ENCODE measurements at regions not wholly inside any gene's neighbourhood (a gene's known extent, or its start where the extent isn't known, plus 50 kb on each side); places are given as distances from the start of the nearest gene placed in this dataset.

DNA sequence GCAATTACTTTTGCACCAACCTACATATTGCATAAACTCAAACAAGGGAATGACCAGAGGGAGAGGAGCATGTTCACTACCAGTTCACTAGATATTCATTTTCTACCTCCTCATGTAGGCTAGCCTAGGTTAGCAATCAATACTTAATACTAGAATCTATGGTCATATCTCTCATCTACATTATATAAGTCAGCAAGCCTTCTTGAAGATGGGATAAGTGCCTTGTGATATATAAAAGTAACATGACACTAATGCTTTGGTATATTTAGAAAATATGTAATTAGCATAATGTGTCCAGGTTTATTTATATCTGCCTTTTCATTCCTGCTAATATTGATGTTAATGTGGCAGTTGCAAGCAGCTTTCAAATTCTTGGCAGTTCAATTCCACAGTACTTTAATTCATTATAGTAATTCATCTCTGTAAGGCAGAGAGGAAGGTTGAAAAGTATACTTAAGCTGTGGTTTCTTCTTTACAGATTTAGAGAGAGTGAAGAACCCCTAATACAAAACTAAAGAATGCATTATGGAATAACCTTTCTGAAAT is 1613.2 kb upstream of the ACO1 start:
- intact Hi-C loops (cut with micrococcal nuclease) = no loop called here
- Histone ChIP-seq H3K4me2 (ENCODE audit: insufficient read depth, low read length) (no peak overlapping the region), H3K79me2 (ENCODE audit: control insufficient read depth, insufficient read depth, low read length) (no peaks in the 10 kb centered on the region), H3K4me3 (no peak overlapping the region), H2AFZ (ENCODE audit: low read depth, low read length) (no peak overlapping the region), H3K27me3 (ENCODE audit: control insufficient read depth in 2 of 2, insufficient read depth in 2 of 2, low read length in 2 of 2) (no peaks in the 10 kb centered on the region), H3K9ac (ENCODE audit: insufficient read depth in 1 of 2, low read depth in 2 of 2, low read length in 2 of 2) (no peak overlapping the region), H3K9me3 (replicated peaks; ENCODE audit: control insufficient read depth, insufficient read depth, low read depth, low read length) (no peaks in the 10 kb centered on the region), H3K4me1 (replicated peaks in 1 of 2; ENCODE audit: control insufficient read depth in 2 of 2, insufficient read depth in 2 of 2, low read length in 2 of 2) (no peaks in the 10 kb centered on the region), H3K9me1 (ENCODE audit: control insufficient read depth, insufficient read depth, low read length) (no peaks in the 10 kb centered on the region), H4K20me1 (replicated peaks; ENCODE audit: control insufficient read depth, insufficient read depth, low read length) (no peaks in the 10 kb centered on the region), H3K36me3 (ENCODE audit: control insufficient read depth, insufficient read depth, low read length) (no peaks in the 10 kb centered on the region), H3K27ac (ENCODE audit: extremely low read depth, low read depth, low read length) (no peak overlapping the region)
- ChIA-PET POLR2A (no interaction called here), CTCF (ENCODE audit: low intra/inter-chr PET ratio) (no interaction called here)
- ATAC-seq = no peak
- no peak for FAIRE-seq
- no peak for DNase-seq (ENCODE audit: extremely low read depth in 1 of 4, low spot score in 3 of 4)
- in situ Hi-C loops (cut with MboI) = no loop called here
- no TSS peak for BruUV-seq (replicated peaks)
- TF ChIP-seq SETDB1 (IDR thresholded peaks at IDR 0.05; ENCODE audit: low read length) (no peak), ZNF408 (CRISPR knock-in tag; IDR thresholded peaks at IDR 0.05; ENCODE audit: low read depth) (no peak), MIER1 (IDR thresholded peaks at IDR 0.05; ENCODE audit: low read depth) (no peak), ZNF780A (CRISPR knock-in tag; IDR thresholded peaks at IDR 0.05) (no peak), TBP (optimal IDR thresholded peaks at IDR 0.05; ENCODE audit: low read depth, low read length) (no peak), ZBTB8A (IDR thresholded peaks at IDR 0.05; ENCODE audit: partially characterized antibody) (no peak), EGR1 (conservative IDR thresholded peaks at IDR 0.05) (no peak), GABPB2 (CRISPR knock-in tag; conservative IDR thresholded peaks at IDR 0.05) (no peak), ZNF197 (CRISPR knock-in tag; IDR thresholded peaks at IDR 0.05; ENCODE audit: low read depth) (no peak)
- TF ChIP-seq, protein P1, sequence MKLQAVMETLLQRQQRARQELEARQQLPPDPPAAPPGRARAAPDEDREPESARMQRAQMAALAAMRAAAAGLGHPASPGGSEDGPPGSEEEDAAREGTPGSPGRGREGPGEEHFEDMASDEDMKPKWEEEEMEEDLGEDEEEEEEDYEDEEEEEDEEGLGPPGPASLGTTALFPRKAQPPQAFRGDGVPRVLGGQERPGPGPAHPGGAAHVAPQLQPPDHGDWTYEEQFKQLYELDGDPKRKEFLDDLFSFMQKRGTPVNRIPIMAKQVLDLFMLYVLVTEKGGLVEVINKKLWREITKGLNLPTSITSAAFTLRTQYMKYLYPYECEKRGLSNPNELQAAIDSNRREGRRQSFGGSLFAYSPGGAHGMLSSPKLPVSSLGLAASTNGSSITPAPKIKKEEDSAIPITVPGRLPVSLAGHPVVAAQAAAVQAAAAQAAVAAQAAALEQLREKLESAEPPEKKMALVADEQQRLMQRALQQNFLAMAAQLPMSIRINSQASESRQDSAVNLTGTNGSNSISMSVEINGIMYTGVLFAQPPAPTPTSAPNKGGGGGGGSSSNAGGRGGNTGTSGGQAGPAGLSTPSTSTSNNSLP (IDR thresholded peaks at IDR 0.05; ENCODE audit: borderline replicate concordance, low read depth, low read length) = no peak
- TF ChIP-seq, protein P2, sequence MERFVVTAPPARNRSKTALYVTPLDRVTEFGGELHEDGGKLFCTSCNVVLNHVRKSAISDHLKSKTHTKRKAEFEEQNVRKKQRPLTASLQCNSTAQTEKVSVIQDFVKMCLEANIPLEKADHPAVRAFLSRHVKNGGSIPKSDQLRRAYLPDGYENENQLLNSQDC (CRISPR knock-in tag; IDR thresholded peaks at IDR 0.05) = no peak
- TF ChIP-seq, protein P3, sequence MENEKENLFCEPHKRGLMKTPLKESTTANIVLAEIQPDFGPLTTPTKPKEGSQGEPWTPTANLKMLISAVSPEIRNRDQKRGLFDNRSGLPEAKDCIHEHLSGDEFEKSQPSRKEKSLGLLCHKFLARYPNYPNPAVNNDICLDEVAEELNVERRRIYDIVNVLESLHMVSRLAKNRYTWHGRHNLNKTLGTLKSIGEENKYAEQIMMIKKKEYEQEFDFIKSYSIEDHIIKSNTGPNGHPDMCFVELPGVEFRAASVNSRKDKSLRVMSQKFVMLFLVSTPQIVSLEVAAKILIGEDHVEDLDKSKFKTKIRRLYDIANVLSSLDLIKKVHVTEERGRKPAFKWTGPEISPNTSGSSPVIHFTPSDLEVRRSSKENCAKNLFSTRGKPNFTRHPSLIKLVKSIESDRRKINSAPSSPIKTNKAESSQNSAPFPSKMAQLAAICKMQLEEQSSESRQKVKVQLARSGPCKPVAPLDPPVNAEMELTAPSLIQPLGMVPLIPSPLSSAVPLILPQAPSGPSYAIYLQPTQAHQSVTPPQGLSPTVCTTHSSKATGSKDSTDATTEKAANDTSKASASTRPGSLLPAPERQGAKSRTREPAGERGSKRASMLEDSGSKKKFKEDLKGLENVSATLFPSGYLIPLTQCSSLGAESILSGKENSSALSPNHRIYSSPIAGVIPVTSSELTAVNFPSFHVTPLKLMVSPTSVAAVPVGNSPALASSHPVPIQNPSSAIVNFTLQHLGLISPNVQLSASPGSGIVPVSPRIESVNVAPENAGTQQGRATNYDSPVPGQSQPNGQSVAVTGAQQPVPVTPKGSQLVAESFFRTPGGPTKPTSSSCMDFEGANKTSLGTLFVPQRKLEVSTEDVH (IDR thresholded peaks at IDR 0.05; ENCODE audit: low read depth, partially characterized antibody) = no peak
- TF ChIP-seq, protein P4, sequence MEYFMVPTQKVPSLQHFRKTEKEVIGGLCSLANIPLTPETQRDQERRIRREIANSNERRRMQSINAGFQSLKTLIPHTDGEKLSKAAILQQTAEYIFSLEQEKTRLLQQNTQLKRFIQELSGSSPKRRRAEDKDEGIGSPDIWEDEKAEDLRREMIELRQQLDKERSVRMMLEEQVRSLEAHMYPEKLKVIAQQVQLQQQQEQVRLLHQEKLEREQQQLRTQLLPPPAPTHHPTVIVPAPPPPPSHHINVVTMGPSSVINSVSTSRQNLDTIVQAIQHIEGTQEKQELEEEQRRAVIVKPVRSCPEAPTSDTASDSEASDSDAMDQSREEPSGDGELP (CRISPR knock-in tag; IDR thresholded peaks at IDR 0.05; ENCODE audit: borderline replicate concordance) = no peak

All from K562 (cell line).